ENCODE measurements at regions not wholly inside any gene's neighbourhood (a gene's known extent, or its start where the extent isn't known, plus 50 kb on each side); places are given as distances from the start of the nearest gene placed in this dataset.

GRCh38 chr2:221973502-221973901 is 325.3 kb downstream of the PAX3 start:
- TF ChIP-seq NFRKB (IDR thresholded peaks at IDR 0.05) = no peak
- TF ChIP-seq ZNF384 (IDR thresholded peaks at IDR 0.05) = no peak
- TF ChIP-seq BHLHE40 (IDR thresholded peaks at IDR 0.05; ENCODE audit: borderline replicate concordance) = no peak
- no peak for TF ChIP-seq FOXA1 (IDR thresholded peaks at IDR 0.05)
- TF ChIP-seq CTBP1 (IDR thresholded peaks at IDR 0.05; ENCODE audit: borderline replicate concordance) = no peak
- TF ChIP-seq SUZ12 (IDR thresholded peaks at IDR 0.05) = no peak
- TF ChIP-seq HDGF (IDR thresholded peaks at IDR 0.05; ENCODE audit: borderline replicate concordance) = no peak
